ENCODE measurements at regions not wholly inside any gene's neighbourhood (a gene's known extent, or its start where the extent isn't known, plus 50 kb on each side); places are given as distances from the start of the nearest gene placed in this dataset.

DNA sequence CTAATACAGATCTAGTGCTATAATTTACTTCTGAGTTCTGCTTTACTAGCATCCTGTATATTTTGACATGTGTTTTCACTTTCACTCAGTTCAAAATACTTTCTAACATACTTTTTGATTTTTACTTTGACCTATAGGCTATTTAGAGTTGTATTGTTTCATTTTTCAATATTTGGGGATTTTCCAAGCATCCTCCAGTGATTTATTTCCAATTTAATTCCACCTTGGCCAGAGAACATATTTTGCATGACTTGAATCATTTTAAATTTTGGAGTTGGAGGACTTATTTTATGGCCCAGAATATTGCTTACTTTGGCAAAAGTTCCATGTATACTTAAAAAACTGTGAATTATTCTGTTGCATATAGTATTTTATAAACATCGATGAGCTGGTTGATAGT lies 1215.6 kb upstream of the MAP3K7 start:
- no peak for ATAC-seq (replicated peaks)
- no peaks in the 10 kb centered on the region for H3K4me1 Mint-ChIP-seq
- H3K9me3 Mint-ChIP-seq = peaks cover 5% of the 10 kb centered on the region
- H3K27me3 Mint-ChIP-seq = no peaks in the 10 kb centered on the region
- no peaks in the 10 kb centered on the region for H3K36me3 Mint-ChIP-seq (ENCODE audit: low read depth)
- H3K27ac Mint-ChIP-seq = no peak overlapping the region
- no peak overlapping the region for H3K4me3 Mint-ChIP-seq

DNA sequence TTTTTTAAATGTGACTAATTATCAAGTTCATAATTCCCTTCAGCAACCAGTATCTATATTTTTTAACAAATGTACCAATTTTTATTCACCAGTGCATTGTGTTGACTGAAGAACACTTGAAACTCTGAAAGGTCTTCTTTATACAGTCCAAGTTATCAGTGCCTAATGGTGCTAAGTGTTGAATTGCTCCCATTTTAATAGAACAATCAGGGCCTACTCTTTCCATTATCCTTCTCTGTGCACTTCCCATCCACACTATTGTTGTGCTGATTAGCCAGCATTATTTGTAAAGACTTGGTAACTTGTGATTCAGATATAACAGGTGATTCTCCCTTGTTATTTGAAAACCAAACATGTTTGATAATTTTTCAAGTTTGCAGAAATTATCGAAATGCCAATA lies 1209.7 kb upstream of the MAP3K7 start:
- H3K27ac Mint-ChIP-seq = no peak overlapping the region
- H3K4me1 Mint-ChIP-seq = no peaks in the 10 kb centered on the region
- H3K27me3 Mint-ChIP-seq = no peaks in the 10 kb centered on the region
- no peak for ATAC-seq (replicated peaks)
- no peaks in the 10 kb centered on the region for H3K36me3 Mint-ChIP-seq (ENCODE audit: low read depth)
- H3K4me3 Mint-ChIP-seq = no peak overlapping the region
- no peaks in the 10 kb centered on the region for H3K9me3 Mint-ChIP-seq

GRCh38 chr6:91788501-91788900 lies 1201.6 kb upstream of the MAP3K7 start:
- no peaks in the 10 kb centered on the region for H3K4me1 Mint-ChIP-seq
- no peaks in the 10 kb centered on the region for H3K27me3 Mint-ChIP-seq
- no peak overlapping the region for H3K27ac Mint-ChIP-seq
- peaks cover 5% of the 10 kb centered on the region for H3K9me3 Mint-ChIP-seq
- no peak overlapping the region for H3K4me3 Mint-ChIP-seq
- ATAC-seq (replicated peaks) = no peak
- H3K36me3 Mint-ChIP-seq (ENCODE audit: low read depth) = no peaks in the 10 kb centered on the region

DNA sequence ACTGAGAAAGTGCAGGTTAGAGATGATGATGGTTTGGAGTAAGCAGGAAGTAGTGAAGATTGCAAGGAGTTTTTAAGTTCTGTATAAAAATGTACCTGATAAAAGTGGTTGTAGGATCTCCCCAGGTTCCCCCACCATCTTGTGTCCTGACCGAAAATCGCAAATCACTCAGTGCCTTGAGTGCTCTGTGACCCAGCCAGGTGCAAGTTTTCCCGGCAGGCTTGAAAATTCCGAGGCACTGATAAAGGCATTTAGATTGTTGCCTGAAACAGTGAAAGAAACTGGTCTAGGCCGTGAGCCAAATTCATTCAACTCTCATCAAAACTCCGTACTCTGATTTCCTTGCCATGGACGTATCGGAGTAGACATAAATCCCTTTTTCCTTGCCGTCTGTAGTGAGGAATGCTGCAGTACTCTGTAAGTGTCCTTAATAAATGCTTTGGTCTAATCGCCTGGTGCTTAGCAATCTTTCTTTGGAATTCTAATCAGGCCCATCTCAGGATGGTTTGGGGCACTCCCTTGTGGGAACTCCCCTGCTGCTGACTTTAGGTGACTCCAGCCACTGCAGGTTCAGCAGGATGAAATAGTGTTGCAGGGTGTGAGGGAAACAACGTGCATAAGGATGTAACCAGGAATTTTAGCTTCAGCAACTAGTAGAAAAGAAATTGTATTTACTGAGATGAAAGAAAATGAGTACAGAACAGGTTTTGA lies 1199.8 kb upstream of the MAP3K7 start:
- Mint-ChIP-seq H3K4me1 (no peaks in the 10 kb centered on the region), H3K36me3 (ENCODE audit: low read depth) (no peaks in the 10 kb centered on the region), H3K9me3 (peaks cover 9% of the 10 kb centered on the region), H3K27ac (no peak overlapping the region), H3K27me3 (no peaks in the 10 kb centered on the region), H3K4me3 (no peak overlapping the region)
- ATAC-seq (replicated peaks) = no peak

DNA sequence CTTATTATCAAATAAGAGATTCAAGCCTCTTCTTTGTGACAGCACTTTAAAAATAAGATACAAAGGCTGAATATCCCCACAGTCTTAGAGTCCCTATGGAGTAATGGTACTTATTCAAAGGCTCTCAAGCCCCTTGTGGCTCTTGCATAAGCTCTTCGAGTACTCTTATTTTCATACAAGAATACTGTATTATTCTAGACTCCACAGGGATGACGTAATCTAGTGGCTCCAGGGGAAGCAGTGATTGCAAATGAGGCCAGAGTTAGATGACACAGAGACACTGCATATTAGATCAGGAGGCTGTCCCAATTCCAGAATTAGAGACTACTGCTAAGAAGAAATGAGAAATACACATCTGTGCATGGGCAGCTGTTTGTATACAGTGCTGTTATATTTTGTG lies 1195.9 kb upstream of the MAP3K7 start:
- peaks cover 13% of the 10 kb centered on the region for H3K9me3 Mint-ChIP-seq
- ATAC-seq (replicated peaks) = no peak
- H3K36me3 Mint-ChIP-seq (ENCODE audit: low read depth) = no peaks in the 10 kb centered on the region
- H3K4me3 Mint-ChIP-seq = no peak overlapping the region
- H3K27me3 Mint-ChIP-seq = no peaks in the 10 kb centered on the region
- H3K27ac Mint-ChIP-seq = no peak overlapping the region
- no peaks in the 10 kb centered on the region for H3K4me1 Mint-ChIP-seq

DNA sequence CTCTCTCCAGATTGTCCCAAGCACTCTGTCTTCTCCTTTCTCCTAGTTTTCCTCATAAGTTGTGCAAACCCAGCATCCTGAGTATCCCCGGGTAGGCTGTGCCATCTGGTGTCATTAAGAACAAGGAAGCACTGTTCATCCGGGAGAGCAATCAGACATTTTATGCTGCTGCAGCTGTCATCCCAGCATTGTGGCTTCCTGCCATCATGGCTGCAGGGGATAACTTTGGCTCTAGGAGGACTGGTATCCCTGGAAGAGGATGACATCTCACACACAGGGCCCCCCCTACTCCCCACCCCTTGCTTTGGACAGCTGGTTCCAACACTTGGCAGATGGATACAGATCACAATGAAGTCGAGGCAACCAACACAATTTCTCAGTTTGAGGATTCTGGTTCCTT lies 1195.1 kb upstream of the MAP3K7 start:
- no peak overlapping the region for H3K27ac Mint-ChIP-seq
- no peaks in the 10 kb centered on the region for H3K27me3 Mint-ChIP-seq
- no peaks in the 10 kb centered on the region for H3K4me1 Mint-ChIP-seq
- peaks cover 13% of the 10 kb centered on the region for H3K9me3 Mint-ChIP-seq
- no peaks in the 10 kb centered on the region for H3K36me3 Mint-ChIP-seq (ENCODE audit: low read depth)
- H3K4me3 Mint-ChIP-seq = no peak overlapping the region
- ATAC-seq (replicated peaks) = no peak

GRCh38 chr6:91780270-91780669 lies 1193.4 kb upstream of the MAP3K7 start:
- ATAC-seq (replicated peaks) = no peak
- H3K27me3 Mint-ChIP-seq = no peaks in the 10 kb centered on the region
- H3K36me3 Mint-ChIP-seq (ENCODE audit: low read depth) = no peaks in the 10 kb centered on the region

GRCh38 chr6:91761621-91762020 lies 1174.7 kb upstream of the MAP3K7 start:
- no peak for ATAC-seq (replicated peaks)
- Mint-ChIP-seq H3K27me3 (no peaks in the 10 kb centered on the region), H3K4me3 (no peak overlapping the region), H3K4me1 (no peaks in the 10 kb centered on the region), H3K36me3 (ENCODE audit: low read depth) (no peaks in the 10 kb centered on the region), H3K9me3 (peaks cover 10% of the 10 kb centered on the region), H3K27ac (no peak overlapping the region)

More at GRCh38 chr6:91780270-91780669, 1193.4 kb upstream of the MAP3K7 start:
- H3K27ac Mint-ChIP-seq = no peak overlapping the region
- peaks cover 12% of the 10 kb centered on the region for H3K9me3 Mint-ChIP-seq
- H3K4me1 Mint-ChIP-seq = no peaks in the 10 kb centered on the region
- H3K4me3 Mint-ChIP-seq = no peak overlapping the region

- Mint-ChIP-seq H3K27ac (no peak overlapping the region), H3K9me3 (peaks cover 4% of the 10 kb centered on the region), H3K4me3 (no peak overlapping the region), H3K27me3 (no peaks in the 10 kb centered on the region), H3K4me1 (no peaks in the 10 kb centered on the region), H3K36me3 (ENCODE audit: low read depth) (no peaks in the 10 kb centered on the region)
- ATAC-seq (replicated peaks) = no peak
Measured at GRCh38 chr6:91754691-91755090, 1167.8 kb upstream of the MAP3K7 start.

DNA sequence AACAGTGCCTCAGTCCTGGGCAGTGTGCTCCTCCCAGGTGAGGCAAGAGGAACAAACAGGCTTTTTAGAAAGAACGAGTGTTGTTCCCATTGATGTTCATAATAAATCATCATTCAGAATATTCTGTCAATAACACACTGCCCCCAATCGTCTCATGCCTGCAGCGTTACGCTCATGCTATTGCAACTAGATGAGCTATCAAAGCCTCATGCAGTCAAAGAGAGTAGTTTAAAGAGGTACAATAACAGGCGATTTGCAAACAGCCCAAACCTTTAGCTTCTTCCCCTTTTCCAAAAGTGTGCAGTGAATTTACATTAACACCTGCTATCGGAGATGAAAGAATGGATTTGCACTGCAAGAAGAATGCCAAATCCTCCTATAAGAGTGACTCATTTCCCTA lies 1164.7 kb upstream of the MAP3K7 start:
- no peak for ATAC-seq (replicated peaks)
- no peak overlapping the region for H3K4me3 Mint-ChIP-seq
- H3K27ac Mint-ChIP-seq = no peak overlapping the region
- no peaks in the 10 kb centered on the region for H3K27me3 Mint-ChIP-seq
- no peaks in the 10 kb centered on the region for H3K36me3 Mint-ChIP-seq (ENCODE audit: low read depth)
- H3K4me1 Mint-ChIP-seq = no peaks in the 10 kb centered on the region
- H3K9me3 Mint-ChIP-seq = no peaks in the 10 kb centered on the region

- no peaks in the 10 kb centered on the region for H3K4me1 Mint-ChIP-seq
- no peak overlapping the region for H3K27ac Mint-ChIP-seq
- no peaks in the 10 kb centered on the region for H3K36me3 Mint-ChIP-seq (ENCODE audit: low read depth)
- no peak for ATAC-seq (replicated peaks)
- no peaks in the 10 kb centered on the region for H3K9me3 Mint-ChIP-seq
- H3K4me3 Mint-ChIP-seq = no peak overlapping the region
- H3K27me3 Mint-ChIP-seq = no peaks in the 10 kb centered on the region
Measured at GRCh38 chr6:91744566-91744965, 1157.7 kb upstream of the MAP3K7 start.

GRCh38 chr6:91743756-91744155 lies 1156.9 kb upstream of the MAP3K7 start:
- no peaks in the 10 kb centered on the region for H3K9me3 Mint-ChIP-seq
- no peaks in the 10 kb centered on the region for H3K27me3 Mint-ChIP-seq
- no peak for ATAC-seq (replicated peaks)
- H3K4me3 Mint-ChIP-seq = no peak overlapping the region
- no peaks in the 10 kb centered on the region for H3K4me1 Mint-ChIP-seq
- no peaks in the 10 kb centered on the region for H3K36me3 Mint-ChIP-seq (ENCODE audit: low read depth)
- no peak overlapping the region for H3K27ac Mint-ChIP-seq

DNA sequence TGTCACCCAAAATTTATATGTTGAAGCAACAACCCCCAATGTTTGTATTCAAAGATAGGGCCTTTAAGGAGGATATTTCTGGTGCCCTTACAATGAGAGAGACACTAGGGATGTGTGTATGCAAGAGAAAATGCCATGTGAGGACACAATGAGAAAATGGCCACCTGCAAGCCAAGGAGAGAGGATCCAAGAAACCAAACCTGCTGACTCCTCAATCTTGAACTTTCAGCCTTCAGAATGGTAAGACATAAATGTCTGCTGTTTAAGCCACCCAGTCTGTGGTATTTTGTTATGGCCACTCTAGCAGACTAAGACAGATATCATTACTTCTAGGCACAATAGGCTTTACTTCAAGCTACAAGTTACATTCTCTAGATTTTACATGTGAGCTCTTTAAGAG lies 1145.1 kb upstream of the MAP3K7 start:
- H3K27ac Mint-ChIP-seq = no peak overlapping the region
- no peaks in the 10 kb centered on the region for H3K4me1 Mint-ChIP-seq
- no peaks in the 10 kb centered on the region for H3K27me3 Mint-ChIP-seq
- H3K4me3 Mint-ChIP-seq = no peak overlapping the region
- H3K36me3 Mint-ChIP-seq (ENCODE audit: low read depth) = no peaks in the 10 kb centered on the region
- peaks cover 9% of the 10 kb centered on the region for H3K9me3 Mint-ChIP-seq
- ATAC-seq (replicated peaks) = no peak

- Mint-ChIP-seq H3K36me3 (ENCODE audit: low read depth) (no peaks in the 10 kb centered on the region), H3K9me3 (peaks cover 9% of the 10 kb centered on the region), H3K27ac (no peak overlapping the region), H3K4me3 (no peak overlapping the region), H3K4me1 (no peaks in the 10 kb centered on the region), H3K27me3 (no peaks in the 10 kb centered on the region)
- ATAC-seq (replicated peaks) = no peak
Measured at GRCh38 chr6:91730710-91731109, 1143.8 kb upstream of the MAP3K7 start.

- no peaks in the 10 kb centered on the region for H3K27me3 Mint-ChIP-seq
- peaks cover 10% of the 10 kb centered on the region for H3K9me3 Mint-ChIP-seq
- no peaks in the 10 kb centered on the region for H3K4me1 Mint-ChIP-seq
- H3K4me3 Mint-ChIP-seq = no peak overlapping the region
- no peak overlapping the region for H3K27ac Mint-ChIP-seq
- no peaks in the 10 kb centered on the region for H3K36me3 Mint-ChIP-seq (ENCODE audit: low read depth)
- no peak for ATAC-seq (replicated peaks)
Measured at GRCh38 chr6:91720324-91720723, 1133.5 kb upstream of the MAP3K7 start.

- Mint-ChIP-seq H3K9me3 (peaks cover 10% of the 10 kb centered on the region), H3K27ac (no peak overlapping the region), H3K36me3 (ENCODE audit: low read depth) (no peaks in the 10 kb centered on the region), H3K4me3 (no peak overlapping the region), H3K4me1 (no peaks in the 10 kb centered on the region), H3K27me3 (no peaks in the 10 kb centered on the region)
- no peak for ATAC-seq (replicated peaks)
Measured at GRCh38 chr6:91719414-91719813, 1132.5 kb upstream of the MAP3K7 start.
